ENCODE measurements at regions not wholly inside any gene's neighbourhood (a gene's known extent, or its start where the extent isn't known, plus 50 kb on each side); places are given as distances from the start of the nearest gene placed in this dataset.
A peak's percentile ranks its signal among the peaks of the same experiment; 100 is the strongest.

DNA sequence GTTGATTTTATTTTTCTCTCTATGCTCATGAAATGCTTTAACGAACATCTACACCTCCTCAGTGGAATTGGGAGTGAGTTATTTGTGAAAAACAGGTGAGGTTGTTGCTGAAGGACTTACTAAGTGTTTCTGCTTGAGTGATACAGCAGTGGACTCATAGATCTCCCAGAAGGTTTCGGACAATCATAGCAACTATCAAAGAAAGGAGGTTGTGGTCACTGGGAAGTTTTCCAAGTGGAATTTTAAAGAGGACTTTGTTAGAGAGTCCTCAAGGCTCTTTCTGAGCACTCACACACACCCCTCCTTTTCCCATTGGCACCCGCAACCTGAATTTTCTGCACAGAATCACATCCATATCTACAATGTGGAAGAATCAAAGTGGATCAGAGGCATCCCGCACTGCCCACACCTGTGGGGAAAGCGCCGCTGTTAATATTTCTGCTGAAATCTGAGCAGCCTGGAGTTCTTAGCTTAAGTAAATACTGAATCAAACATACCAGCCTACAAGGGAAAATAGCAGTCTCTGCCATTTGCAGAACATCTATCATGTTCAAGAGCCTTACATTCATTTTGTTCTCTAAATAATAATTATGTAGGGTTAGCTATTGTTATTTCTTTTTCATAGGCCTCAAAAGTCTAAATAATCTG lies 719.4 kb downstream of the DIAPH3 start:
- TF ChIP-seq, protein P1, sequence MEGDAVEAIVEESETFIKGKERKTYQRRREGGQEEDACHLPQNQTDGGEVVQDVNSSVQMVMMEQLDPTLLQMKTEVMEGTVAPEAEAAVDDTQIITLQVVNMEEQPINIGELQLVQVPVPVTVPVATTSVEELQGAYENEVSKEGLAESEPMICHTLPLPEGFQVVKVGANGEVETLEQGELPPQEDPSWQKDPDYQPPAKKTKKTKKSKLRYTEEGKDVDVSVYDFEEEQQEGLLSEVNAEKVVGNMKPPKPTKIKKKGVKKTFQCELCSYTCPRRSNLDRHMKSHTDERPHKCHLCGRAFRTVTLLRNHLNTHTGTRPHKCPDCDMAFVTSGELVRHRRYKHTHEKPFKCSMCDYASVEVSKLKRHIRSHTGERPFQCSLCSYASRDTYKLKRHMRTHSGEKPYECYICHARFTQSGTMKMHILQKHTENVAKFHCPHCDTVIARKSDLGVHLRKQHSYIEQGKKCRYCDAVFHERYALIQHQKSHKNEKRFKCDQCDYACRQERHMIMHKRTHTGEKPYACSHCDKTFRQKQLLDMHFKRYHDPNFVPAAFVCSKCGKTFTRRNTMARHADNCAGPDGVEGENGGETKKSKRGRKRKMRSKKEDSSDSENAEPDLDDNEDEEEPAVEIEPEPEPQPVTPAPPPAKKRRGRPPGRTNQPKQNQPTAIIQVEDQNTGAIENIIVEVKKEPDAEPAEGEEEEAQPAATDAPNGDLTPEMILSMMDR (conservative IDR thresholded peaks at IDR 0.05; ENCODE audit: low read depth, low read length), result no peak
- H3K4me3 ChIP-seq (ENCODE audit: low read length), result no peak overlapping the region
- DNase-seq (ENCODE audit: low read depth), result no peak

DNA sequence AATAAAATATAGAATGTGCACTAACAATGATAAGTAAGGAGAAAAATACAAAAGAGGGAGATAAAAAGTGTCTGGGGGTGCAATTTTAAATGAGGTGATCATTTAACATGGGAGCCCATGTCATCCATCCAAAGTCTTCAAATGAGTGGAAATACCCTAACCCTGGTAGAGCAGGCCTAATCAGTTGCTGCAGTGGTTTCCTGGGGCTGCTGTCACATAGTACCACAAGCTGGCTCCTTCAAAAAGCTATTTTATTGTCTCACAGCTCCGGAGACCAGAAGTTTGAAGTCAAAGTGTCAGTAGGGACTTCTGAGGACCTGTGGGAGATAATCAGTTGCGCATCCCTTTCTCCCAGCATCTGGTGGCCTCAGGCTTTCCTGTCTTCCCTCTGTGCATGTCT lies 717.9 kb downstream of the DIAPH3 start:
- H3K4me3 ChIP-seq (ENCODE audit: low read length), result no peak overlapping the region
- no peak for DNase-seq (ENCODE audit: low read depth)
- TF ChIP-seq, protein P1 (conservative IDR thresholded peaks at IDR 0.05; ENCODE audit: low read depth, low read length), result no peak

DNA sequence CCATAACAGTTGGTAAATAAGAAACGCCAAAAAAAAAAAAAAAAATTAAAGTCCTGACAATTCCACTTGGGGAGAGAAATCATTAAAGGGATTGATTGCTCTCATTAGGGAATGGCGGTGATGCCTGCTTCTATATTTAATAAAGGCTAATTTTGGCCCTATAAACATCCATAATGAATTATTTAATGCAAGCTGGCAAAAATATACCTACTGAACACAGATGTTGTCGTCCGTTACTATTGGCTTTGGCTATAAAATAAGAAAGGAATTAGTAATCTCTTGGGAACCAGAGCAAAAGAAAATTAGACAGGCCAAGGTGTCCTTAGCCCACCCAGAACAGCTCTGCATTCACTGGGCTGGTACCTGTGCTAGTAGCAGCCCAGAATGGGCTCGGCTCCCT lies 717.3 kb downstream of the DIAPH3 start:
- TF ChIP-seq, protein P1 (conservative IDR thresholded peaks at IDR 0.05; ENCODE audit: low read depth, low read length), result no peak
- H3K4me3 ChIP-seq (ENCODE audit: low read length), result no peak overlapping the region
- DNase-seq (ENCODE audit: low read depth), result no peak

DNA sequence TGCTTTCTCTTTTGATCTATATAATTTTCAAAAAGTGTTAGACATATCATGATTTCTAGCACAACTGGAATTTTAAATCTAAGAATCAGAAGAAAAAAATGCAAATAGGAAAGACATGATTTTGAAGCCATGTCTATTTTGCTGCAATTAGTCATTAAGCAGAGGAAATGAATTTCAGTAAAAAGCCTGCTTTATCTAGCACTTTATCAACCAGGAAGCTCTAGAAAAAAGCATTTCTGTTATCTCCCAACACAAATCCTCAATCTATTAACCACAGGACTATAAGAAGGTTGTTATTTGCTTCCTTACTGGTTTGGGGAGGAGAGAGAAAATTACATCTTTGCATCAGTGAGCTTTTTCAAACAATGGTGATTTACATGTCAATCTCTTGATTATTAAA lies 716.7 kb downstream of the DIAPH3 start:
- no peak for DNase-seq (ENCODE audit: low read depth)
- TF ChIP-seq, protein P1 (conservative IDR thresholded peaks at IDR 0.05; ENCODE audit: low read depth, low read length), result no peak
- no peak overlapping the region for H3K4me3 ChIP-seq (ENCODE audit: low read length)

- peak; percentile 80 for DNase-seq (ENCODE audit: low read depth)
- H3K4me3 ChIP-seq (ENCODE audit: low read length), result no peak overlapping the region
- TF ChIP-seq, protein P1 (conservative IDR thresholded peaks at IDR 0.05; ENCODE audit: low read depth, low read length), result no peak
These were observed 715.7 kb downstream of the DIAPH3 start for GRCh38 chr13:59447846-59448620.

- no peak overlapping the region for H3K4me3 ChIP-seq (ENCODE audit: low read length)
- TF ChIP-seq, protein P1 (conservative IDR thresholded peaks at IDR 0.05; ENCODE audit: low read depth, low read length), result no peak
- no peak for DNase-seq (ENCODE audit: low read depth)
These were observed 714.0 kb downstream of the DIAPH3 start for GRCh38 chr13:59449750-59450149.

DNA sequence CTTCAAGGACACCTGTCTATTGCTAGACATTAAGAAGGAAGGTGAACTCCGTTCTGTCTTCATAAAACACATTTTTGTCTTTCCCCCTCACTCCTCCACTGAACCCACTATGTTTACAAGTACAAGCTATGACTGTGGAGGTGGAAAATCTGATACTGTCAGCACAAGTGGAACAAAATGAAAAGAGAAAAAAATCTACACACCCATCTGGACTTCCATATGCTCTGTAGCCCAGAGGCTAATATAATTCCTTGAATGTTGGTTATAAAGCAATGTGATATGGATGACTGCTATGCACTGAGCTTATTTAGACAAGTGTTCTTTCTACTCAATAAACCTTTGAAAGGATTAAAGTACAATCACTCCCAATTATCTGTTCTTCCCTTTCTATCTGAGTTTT lies 713.5 kb downstream of the DIAPH3 start:
- no peak for DNase-seq (ENCODE audit: low read depth)
- no peak overlapping the region for H3K4me3 ChIP-seq (ENCODE audit: low read length)
- TF ChIP-seq, protein P1 (conservative IDR thresholded peaks at IDR 0.05; ENCODE audit: low read depth, low read length), result no peak
